HG02938 (cell line): ENCODE measurements at regions not wholly inside any gene's neighbourhood (a gene's known extent, or its start where the extent isn't known, plus 50 kb on each side); places are given as distances from the start of the nearest gene placed in this dataset.
"Not testable (repeated sequence)": the region's sequence is repeated elsewhere in the genome, so short reads cannot be mapped to it uniquely, and the experiment has no call there.

Experiments
- ATAC-seq: cut with Tn5 transposase; IDR thresholded peaks from one replicate; pipeline ENCODE4 v1.9.1; 2021; ENCODE audit warnings: mild to moderate bottlenecking, moderate library complexity; ENCODE audit not compliant: unreplicated experiment

GRCh38 chr4:57729775-57730570 lies 619.8 kb upstream of the IGFBP7 start:
- not testable (repeated sequence) for ATAC-seq

DNA sequence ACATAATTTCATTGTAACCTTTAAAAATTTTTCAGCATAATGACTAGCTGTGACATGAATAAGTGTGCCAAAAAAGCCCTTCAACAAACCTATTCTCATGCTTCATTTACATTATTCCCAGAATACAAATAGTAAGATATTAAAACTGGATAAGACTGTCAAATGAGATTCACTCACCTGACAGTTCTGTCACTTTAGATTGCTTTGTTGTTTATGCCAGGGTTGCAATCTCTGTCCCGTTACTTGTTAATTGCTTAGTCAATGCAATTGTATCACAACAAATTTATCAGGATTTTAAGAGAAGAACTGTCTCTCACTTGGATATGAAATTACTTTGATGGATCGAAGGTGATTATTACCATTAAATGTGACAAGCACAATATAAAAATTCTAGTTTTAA lies 616.0 kb upstream of the IGFBP7 start:
- no peak for ATAC-seq

- no peak for ATAC-seq
Observed at GRCh38 chr4:57719456-57719855, 609.3 kb upstream of the IGFBP7 start.

DNA sequence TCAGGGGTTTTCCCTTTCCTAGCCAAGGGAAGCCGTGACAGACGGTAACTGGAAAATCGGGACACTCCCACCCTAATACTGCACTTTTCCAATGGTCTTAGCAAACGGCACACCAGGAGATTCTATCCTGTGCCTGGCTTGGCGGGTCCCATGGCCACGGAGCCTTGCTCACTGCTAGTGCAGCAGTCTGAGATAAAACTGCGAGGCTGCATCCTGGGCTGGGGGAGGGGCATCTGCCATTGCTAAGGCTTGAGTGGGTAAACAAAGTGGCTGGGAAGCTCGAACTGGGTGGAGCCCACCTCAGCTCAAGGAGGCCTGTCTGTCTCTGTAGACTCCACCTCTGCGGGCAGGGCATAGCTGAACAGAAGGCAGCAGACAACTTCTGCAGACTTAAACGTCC lies 604.1 kb upstream of the IGFBP7 start:
- not testable (repeated sequence) for ATAC-seq

DNA sequence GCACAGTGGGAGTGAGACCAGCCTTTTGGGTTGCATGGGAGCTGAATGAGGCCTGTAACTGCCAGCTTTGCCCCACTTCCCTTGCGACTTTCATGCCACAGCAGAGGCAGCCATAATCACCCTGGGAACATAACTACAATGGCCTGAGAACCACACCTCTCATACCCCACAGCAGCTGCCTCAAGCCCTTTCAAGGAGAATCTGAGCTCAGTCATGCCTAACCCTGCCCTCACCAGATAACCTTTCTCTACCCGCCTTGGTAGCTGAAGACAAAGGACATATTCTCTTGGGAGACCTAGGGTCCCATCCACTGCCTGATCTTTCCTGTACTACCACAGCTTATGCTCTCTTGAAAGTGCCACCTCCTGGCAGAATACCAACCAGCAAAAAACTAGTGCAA lies 599.9 kb upstream of the IGFBP7 start:
- no peak for ATAC-seq

DNA sequence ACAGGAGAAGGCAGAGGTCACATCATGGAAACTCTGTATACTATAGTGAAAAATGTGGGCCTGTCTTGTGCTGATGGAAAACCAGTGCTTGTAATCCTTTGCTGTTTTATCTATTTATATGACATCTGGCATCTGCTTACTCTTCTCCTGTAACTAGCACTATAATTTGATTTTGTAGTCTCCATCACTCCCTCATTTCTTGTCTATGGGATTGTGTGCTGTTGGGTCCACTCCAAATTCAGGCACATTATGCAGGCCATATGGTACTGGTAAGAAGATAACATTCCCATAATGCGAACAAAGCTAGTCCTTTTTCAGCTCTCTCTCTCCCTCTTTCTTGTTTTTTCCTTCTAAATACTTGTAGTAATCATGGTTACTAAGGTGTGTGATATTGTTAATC lies 581.2 kb upstream of the IGFBP7 start:
- no peak for ATAC-seq

- ATAC-seq = no peak
Observed at GRCh38 chr4:57689693-57690205, 579.6 kb upstream of the IGFBP7 start.

DNA sequence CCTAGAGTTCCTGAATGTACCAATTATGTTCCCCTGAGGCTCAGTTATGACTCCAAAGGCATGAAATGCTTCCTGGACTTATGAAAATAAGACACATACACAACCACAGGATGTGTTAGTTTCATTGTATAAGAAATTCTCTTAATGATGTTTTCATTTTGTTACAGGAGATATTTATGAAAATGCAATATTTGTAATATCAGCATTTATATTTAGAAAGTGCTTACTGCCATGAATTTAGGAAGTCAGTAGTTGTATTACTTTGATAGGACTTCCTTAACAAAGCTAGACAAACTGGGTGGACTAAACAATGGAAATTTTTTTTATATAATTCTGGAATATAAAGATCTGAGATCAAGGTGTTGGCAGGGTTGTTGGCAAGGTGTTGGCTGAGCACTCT lies 572.1 kb upstream of the IGFBP7 start:
- no peak for ATAC-seq

DNA sequence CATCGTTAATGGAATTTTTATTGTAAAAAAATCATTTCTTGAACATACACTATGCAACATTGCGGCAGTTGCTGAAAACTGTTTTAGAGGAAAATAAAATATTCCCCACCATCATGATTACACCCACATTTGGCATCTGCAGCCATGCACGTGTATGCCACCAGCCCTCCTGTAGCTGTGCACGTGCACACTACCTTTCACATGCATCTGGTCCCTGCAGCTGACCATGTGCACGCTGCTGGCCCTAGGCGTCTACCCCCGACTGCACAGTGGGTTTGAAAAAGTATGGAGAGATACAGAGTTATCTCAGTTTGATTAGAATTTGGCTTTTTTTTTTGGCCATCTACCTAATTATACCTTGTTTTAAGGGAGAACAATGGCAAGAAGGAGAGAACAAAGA lies 569.8 kb upstream of the IGFBP7 start:
- no peak for ATAC-seq

GRCh38 chr4:57676394-57676793 lies 566.2 kb upstream of the IGFBP7 start:
- no peak for ATAC-seq

DNA sequence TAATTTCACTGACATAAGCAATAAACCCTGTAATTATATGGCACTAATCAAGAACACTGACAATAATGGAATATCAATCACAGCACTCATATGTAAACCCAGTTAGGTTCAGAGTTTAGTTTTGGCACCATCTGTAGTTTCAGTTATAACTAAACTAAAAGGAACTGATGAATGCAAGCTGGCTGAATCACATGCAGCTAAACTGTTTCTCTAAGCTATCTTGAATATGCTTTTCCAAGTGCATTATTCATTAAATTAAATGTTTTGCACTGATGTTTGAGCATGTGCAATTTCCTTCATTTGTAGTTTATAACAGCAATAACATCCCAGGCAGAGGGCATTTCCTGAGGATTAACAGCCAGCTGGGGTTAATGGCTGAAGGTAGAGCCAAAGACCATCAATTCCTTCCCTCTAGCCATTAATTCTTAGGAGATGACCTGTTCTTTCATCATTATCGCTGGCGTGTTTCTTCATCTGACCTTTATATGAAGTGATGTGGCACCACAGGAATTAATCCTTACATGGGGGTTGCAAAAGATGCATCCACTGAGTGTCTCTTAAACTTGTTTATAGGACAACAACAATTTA lies 562.8 kb upstream of the IGFBP7 start:
- no peak for ATAC-seq

DNA sequence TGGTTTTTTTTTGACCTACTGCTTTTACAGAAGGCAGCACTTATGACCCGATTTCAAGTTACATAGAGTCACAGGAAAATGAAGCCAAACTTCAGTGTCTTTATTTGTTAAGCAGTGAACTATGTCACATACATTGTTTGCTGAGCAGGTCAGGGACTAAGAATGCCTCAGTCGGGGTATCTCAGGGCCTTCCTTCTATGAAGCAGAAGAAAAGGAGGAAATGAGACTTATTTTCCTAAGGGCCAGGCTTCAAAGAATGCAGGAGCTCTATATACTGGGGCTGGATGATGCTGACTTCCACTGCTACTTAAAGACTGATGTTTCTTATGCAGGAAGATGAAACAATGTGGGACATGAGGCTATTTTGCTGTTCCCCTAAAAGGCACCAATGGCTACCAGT lies 558.4 kb upstream of the IGFBP7 start:
- no peak for ATAC-seq

- ATAC-seq = no peak
Observed at GRCh38 chr4:57665806-57666205, 555.6 kb upstream of the IGFBP7 start.

GRCh38 chr4:57661517-57662090 lies 551.4 kb upstream of the IGFBP7 start:
- no peak for ATAC-seq

DNA sequence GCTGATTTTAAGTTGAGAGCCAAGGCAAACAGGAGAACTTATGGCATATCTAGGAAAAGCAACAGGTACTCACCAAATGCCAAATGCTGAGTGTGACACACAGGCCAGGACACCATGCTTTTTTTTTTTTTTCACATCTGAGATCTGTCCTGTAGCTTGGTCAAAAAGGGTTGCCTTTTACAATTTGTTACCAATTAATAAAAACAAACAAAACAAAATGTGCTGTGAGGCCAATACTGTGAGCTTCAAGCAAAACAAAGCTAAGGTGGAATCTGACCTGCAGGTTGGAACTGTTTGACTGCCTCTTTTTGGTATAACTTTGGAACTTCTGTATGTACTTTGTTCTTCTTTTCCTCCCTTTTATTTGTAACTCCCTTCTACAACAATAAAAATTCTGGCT lies 548.5 kb upstream of the IGFBP7 start:
- no peak for ATAC-seq

DNA sequence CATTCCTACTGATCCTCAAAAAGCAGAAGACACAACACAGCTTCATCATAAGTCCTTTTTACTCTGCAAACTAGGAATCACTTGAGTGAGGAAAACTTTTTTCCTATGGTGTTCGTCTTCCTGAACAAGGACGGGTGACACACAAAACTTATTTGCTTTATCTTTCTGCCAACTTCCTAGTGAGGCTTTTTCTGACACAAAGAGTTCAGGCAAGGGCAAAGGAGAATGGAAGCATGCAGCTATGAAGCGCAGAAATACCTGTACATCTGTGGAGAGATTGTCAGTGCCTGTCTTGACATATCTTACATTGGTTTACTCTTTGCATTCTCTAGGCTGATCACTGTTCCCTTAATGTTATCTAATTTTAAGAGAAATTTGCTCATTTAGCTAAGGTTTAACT lies 548.0 kb upstream of the IGFBP7 start:
- ATAC-seq = no peak

DNA sequence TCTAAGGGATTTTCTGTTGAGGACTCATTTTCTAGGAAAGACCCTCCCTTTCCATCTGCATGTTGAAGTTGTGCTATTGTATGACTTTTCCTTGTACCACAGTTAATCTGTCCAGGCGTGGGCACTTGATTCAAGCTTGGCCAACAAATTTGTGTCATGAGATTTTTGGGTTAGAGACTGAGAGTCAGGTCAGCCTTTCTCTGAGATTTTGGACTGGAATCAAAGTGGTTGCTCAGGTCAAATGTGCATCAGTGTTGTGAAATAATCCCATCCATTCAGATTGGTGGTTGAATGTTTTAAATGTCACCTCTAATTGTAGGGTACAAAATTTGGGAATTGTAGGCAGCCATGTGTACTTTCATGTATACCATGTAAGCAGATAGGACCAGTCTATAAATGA lies 545.2 kb upstream of the IGFBP7 start:
- no peak for ATAC-seq

DNA sequence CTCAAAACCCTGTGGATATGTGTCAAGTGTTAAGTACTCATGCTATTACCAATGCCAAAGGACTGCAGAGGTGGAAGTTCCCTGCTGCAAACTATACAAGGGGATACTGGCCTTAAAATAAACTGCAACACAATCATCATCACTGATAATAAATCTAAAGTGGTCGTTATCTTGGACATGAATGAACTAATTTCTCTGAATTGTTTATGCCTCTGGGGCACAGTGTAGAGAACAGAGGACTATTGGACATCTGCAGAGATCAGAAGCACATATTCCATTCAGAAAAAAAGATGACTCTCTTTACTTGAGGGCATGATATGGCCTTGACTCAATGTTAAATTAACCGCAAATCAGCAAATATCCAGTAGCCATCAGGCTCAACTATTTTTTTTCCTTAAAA lies 542.6 kb upstream of the IGFBP7 start:
- no peak for ATAC-seq

GRCh38 chr4:57640391-57641100 lies 530.4 kb upstream of the IGFBP7 start:
- ATAC-seq = no peak

DNA sequence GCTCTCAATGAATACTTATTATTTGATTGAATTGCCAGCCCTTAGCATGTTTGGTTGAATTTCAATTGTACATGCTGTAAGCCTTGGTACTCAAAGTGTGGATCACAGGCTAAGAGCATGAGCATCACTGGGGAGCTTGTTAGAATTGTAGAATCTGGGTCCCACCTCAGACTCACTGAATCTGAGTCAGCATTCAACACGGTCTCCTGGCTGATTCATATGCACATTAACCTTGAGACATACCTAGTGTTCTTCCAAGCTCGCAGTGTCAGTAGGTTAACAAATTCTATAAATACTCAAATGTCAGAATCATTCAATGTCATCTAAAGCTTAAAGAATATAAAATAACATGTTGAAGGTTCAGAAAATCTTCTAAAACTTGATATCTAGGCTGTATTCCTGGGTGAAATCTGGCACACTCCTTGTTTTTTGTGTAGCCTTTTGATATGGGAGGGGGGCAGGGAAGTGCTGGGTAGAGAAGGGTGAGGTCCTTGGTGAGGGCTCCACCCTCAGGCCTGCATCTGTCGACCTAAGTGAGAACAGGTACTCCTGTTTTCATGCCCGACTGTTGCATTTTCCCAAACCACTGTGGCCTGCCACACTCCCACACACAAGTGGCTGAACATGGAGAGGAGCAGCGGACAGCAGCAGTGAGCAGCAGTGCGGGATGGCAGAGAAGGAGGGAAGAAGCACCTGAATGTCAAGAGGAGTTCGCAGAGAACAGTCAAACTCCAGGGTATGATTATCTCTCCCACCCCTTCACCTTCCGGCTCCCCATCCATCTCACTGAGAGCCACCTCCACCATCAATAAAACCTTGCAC lies 529.6 kb upstream of the IGFBP7 start:
- no peak for ATAC-seq

- no peak for ATAC-seq
Observed at GRCh38 chr4:57635910-57636309, 525.7 kb upstream of the IGFBP7 start.
